PC-3 (cell line): ENCODE measurements at regions not wholly inside any gene's neighbourhood (a gene's known extent, or its start where the extent isn't known, plus 50 kb on each side); places are given as distances from the start of the nearest gene placed in this dataset.

Experiments used
- CTCF ChIP-seq: fragments of 300-600 bp; sonication (generic); conservative IDR thresholded peaks from 2 replicates; pipeline ENCODE4 v1.5.1; 2017; ENCODE audit warnings: antibody characterized with exemption, low read depth, mild to moderate bottlenecking, low read length
- EZH2 ChIP-seq: fragments of 300-600 bp; sonication (generic); IDR thresholded peaks from one replicate; pipeline ENCODE4 v1.6.1; 2017; ENCODE audit warnings: antibody characterized with exemption, mild to moderate bottlenecking, low read length; ENCODE audit not compliant: unreplicated experiment
- EZH2phosphoT487 ChIP-seq: fragments of 300-600 bp; sonication (generic); IDR thresholded peaks from 2 replicates; pipeline ENCODE4 v1.6.1; 2018; ENCODE audit warnings: mild to moderate bottlenecking, antibody characterized with exemption, low read length, borderline replicate concordance

- no peak for TF ChIP-seq CTCF
- TF ChIP-seq EZH2: no peak
- TF ChIP-seq EZH2phosphoT487: no peak
Measured at GRCh38 chr9:4422495-4422894, 67.8 kb upstream of the SLC1A1 start.
